Activated naive CD8-positive, alpha-beta T cell treated with anti-CD3 and anti-CD28 coated beads for 36 hours (primary cell): ENCODE measurements at regions not wholly inside any gene's neighbourhood (a gene's known extent, or its start where the extent isn't known, plus 50 kb on each side); places are given as distances from the start of the nearest gene placed in this dataset.

ENCODE experiments used
- DNase-seq: peaks from one replicate; pipeline ENCODE4 v3.0.0; 2021
- H3K27ac Mint-ChIP-seq: one replicate; pipeline ENCODE4 v1.8.0; 2022; ENCODE audit warnings: mild to moderate bottlenecking, moderate library complexity, mixed read lengths
- H3K27me3 Mint-ChIP-seq: one replicate; pipeline ENCODE4 v1.8.0; 2022; ENCODE audit warnings: mild to moderate bottlenecking, mixed read lengths
- H3K36me3 Mint-ChIP-seq: one replicate; pipeline ENCODE4 v1.8.0; 2021; ENCODE audit warnings: mild to moderate bottlenecking, mixed read lengths
- H3K4me1 Mint-ChIP-seq: one replicate; pipeline ENCODE4 v1.8.0; 2021; ENCODE audit warnings: mixed read lengths
- H3K4me3 Mint-ChIP-seq: one replicate; pipeline ENCODE4 v1.8.0; 2022; ENCODE audit warnings: mild to moderate bottlenecking, moderate library complexity, mixed read lengths
- H3K9me3 Mint-ChIP-seq: one replicate; pipeline ENCODE4 v1.8.0; 2022; ENCODE audit warnings: mixed read lengths

DNA sequence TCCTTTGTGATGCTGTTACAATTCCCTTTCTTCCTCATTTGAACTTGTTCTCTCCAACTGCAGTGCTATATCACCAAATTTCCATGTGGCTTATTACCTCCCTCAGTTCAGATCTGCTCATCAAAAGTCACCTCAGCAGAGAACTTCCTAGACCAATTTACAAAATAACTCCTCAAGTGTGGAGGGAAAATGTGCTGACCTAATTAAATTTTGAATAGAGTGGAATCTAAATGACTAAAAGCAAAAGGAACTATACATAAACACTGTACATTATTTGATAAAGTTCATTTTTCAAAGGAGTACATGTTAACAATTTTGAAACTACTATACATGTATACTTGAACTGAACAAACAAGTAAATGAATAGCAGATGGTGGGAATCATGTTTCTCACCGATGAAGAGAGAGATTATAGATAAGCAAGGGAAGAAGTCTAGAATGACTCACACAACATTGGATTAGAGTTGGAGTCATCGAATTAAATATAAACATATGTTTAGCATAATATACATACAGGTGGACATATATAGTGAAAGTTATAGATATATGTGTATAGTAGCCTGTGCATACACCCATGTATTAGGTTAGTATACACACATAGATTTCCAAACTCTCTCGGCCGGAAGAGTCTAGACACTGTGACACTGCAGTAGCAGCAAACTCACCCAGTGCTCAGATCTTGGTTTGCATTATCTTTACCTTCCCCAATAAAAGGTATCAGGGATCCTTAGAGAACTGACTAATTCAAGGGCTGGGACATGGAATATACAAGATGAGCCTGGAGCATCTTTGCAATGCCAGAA lies 318.7 kb downstream of the PCDH18 start:
- DNase-seq = no peak
- Mint-ChIP-seq H3K4me3 (no peak overlapping the region), H3K27ac (no peak overlapping the region), H3K9me3 (no peaks in the 10 kb centered on the region), H3K27me3 (no peaks in the 10 kb centered on the region), H3K4me1 (no peaks in the 10 kb centered on the region), H3K36me3 (no peaks in the 10 kb centered on the region)

- H3K27ac Mint-ChIP-seq = no peak overlapping the region
- H3K9me3 Mint-ChIP-seq = no peaks in the 10 kb centered on the region
- no peaks in the 10 kb centered on the region for H3K4me1 Mint-ChIP-seq
- no peaks in the 10 kb centered on the region for H3K36me3 Mint-ChIP-seq
- DNase-seq = no peak
- no peak overlapping the region for H3K4me3 Mint-ChIP-seq
- H3K27me3 Mint-ChIP-seq = no peaks in the 10 kb centered on the region
Measured at GRCh38 chr4:137212601-137213000, 319.7 kb downstream of the PCDH18 start.

- Mint-ChIP-seq H3K9me3 (peaks cover 1% of the 10 kb centered on the region), H3K27me3 (no peaks in the 10 kb centered on the region), H3K4me3 (no peak overlapping the region), H3K27ac (no peak overlapping the region), H3K4me1 (no peaks in the 10 kb centered on the region), H3K36me3 (no peaks in the 10 kb centered on the region)
- DNase-seq = no peak
Measured at GRCh38 chr4:137209240-137209639, 323.1 kb downstream of the PCDH18 start.

DNA sequence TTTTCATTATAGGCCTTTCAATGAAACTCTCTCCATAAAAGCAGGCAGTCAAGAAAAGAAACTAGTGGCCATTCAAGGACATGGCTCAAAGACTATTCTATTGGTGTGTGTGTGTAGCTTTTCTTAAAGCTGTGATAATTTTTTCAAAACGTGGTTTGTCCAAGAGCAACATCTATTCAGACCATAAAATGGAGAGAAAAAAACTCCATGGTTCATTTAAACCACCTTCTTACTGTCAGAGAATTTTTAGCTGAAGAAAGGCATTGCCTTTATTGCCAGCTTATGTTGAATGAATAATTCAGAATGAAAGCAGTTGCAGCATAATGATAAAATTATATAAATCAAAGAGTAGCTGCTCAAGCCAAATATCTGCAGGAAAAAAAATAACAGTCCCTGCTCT lies 325.5 kb downstream of the PCDH18 start:
- DNase-seq = no peak
- H3K27ac Mint-ChIP-seq = no peak overlapping the region
- no peaks in the 10 kb centered on the region for H3K36me3 Mint-ChIP-seq
- H3K4me1 Mint-ChIP-seq = no peaks in the 10 kb centered on the region
- no peak overlapping the region for H3K4me3 Mint-ChIP-seq
- H3K27me3 Mint-ChIP-seq = no peaks in the 10 kb centered on the region
- H3K9me3 Mint-ChIP-seq = peaks cover 3% of the 10 kb centered on the region

- Mint-ChIP-seq H3K27me3 (no peaks in the 10 kb centered on the region), H3K27ac (no peak overlapping the region), H3K9me3 (peaks cover 3% of the 10 kb centered on the region), H3K36me3 (no peaks in the 10 kb centered on the region), H3K4me3 (no peak overlapping the region), H3K4me1 (no peaks in the 10 kb centered on the region)
- no peak for DNase-seq
Measured at GRCh38 chr4:137203601-137204000, 328.7 kb downstream of the PCDH18 start.

DNA sequence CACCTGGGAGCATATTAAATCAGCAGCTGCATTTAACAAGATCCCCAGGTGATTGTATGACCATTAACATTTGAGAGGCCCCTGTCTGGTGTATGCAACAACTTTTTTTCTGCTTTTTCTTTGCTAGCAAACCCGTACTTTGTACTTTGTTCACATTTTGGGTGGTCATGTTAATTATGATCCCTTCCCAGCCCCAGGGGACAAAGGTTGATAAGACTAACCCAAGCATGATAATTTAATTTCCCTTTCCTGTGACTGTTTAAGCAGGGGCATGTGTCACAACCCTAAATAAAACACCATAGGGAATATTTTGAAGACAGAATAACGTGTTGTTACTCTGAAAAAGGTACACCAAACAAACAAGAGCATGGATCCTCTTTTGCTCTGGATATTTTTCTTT lies 332.0 kb downstream of the PCDH18 start:
- H3K36me3 Mint-ChIP-seq = no peaks in the 10 kb centered on the region
- H3K27ac Mint-ChIP-seq = no peak overlapping the region
- H3K27me3 Mint-ChIP-seq = no peaks in the 10 kb centered on the region
- peaks cover 3% of the 10 kb centered on the region for H3K9me3 Mint-ChIP-seq
- no peaks in the 10 kb centered on the region for H3K4me1 Mint-ChIP-seq
- H3K4me3 Mint-ChIP-seq = no peak overlapping the region
- DNase-seq = no peak

DNA sequence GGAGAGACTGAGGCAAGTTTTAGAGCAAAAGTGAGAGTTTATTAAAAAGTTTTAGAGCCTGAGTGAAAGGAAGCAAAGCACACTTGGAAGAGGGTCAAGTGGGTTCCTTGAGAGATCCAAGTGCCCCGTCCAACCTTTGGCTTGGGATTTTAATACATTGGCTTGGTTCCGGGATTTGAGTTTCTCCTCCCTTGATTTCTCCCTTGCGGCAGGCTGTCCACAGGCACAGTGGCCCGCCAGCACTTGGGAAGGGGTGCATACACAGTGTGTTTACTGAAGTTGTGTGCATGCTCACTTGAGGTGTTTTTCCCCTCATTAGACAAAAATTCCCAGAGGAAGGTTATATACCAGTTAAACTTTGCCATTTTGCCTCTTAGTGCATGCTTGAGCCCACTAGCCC lies 333.5 kb downstream of the PCDH18 start:
- Mint-ChIP-seq H3K4me3 (no peak overlapping the region), H3K27me3 (no peaks in the 10 kb centered on the region), H3K36me3 (no peaks in the 10 kb centered on the region), H3K27ac (no peak overlapping the region), H3K9me3 (peaks cover 2% of the 10 kb centered on the region), H3K4me1 (no peaks in the 10 kb centered on the region)
- no peak for DNase-seq

- H3K4me3 Mint-ChIP-seq = no peak overlapping the region
- no peaks in the 10 kb centered on the region for H3K4me1 Mint-ChIP-seq
- no peak for DNase-seq
- H3K27me3 Mint-ChIP-seq = no peaks in the 10 kb centered on the region
- H3K27ac Mint-ChIP-seq = no peak overlapping the region
- H3K36me3 Mint-ChIP-seq = no peaks in the 10 kb centered on the region
- H3K9me3 Mint-ChIP-seq = peaks cover 3% of the 10 kb centered on the region
Measured at GRCh38 chr4:137194670-137195069, 337.6 kb downstream of the PCDH18 start.

DNA sequence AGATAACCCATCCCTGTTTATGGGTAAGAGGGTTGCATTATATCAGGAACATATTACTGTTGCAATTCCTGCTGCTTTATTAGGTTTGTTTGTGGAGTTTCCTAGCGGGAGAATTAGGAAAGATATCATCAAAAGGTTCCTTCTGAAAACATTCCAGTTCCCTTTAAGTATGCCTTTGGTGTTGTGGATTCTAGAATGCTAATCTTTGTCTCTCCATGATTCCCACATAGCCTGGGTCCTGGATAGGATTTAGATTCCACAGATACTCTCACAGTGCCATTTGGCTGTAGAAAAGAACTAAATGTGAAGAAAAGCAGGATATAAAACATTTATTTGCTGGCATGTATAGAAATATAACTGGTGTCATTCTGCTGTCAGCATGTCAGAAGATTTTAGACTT lies 338.7 kb downstream of the PCDH18 start:
- Mint-ChIP-seq H3K4me1 (no peaks in the 10 kb centered on the region), H3K4me3 (no peak overlapping the region), H3K36me3 (no peaks in the 10 kb centered on the region), H3K27ac (no peak overlapping the region), H3K27me3 (no peaks in the 10 kb centered on the region), H3K9me3 (peaks cover 3% of the 10 kb centered on the region)
- DNase-seq = no peak

GRCh38 chr4:137181293-137181899 lies 350.9 kb downstream of the PCDH18 start:
- DNase-seq = no peak
- Mint-ChIP-seq H3K4me3 (no peak overlapping the region), H3K27ac (no peak overlapping the region), H3K4me1 (no peaks in the 10 kb centered on the region), H3K36me3 (no peaks in the 10 kb centered on the region), H3K27me3 (no peaks in the 10 kb centered on the region), H3K9me3 (peaks cover 2% of the 10 kb centered on the region)

- Mint-ChIP-seq H3K9me3 (peaks cover 4% of the 10 kb centered on the region), H3K36me3 (no peaks in the 10 kb centered on the region), H3K27me3 (no peaks in the 10 kb centered on the region), H3K4me1 (no peaks in the 10 kb centered on the region), H3K27ac (no peak overlapping the region), H3K4me3 (no peak overlapping the region)
- no peak for DNase-seq
Measured at GRCh38 chr4:137180349-137180748, 351.9 kb downstream of the PCDH18 start.

- no peaks in the 10 kb centered on the region for H3K4me1 Mint-ChIP-seq
- no peak overlapping the region for H3K27ac Mint-ChIP-seq
- no peaks in the 10 kb centered on the region for H3K9me3 Mint-ChIP-seq
- H3K27me3 Mint-ChIP-seq = no peaks in the 10 kb centered on the region
- H3K4me3 Mint-ChIP-seq = no peak overlapping the region
- no peaks in the 10 kb centered on the region for H3K36me3 Mint-ChIP-seq
- DNase-seq = no peak
Measured at GRCh38 chr4:137156807-137157206, 375.5 kb downstream of the PCDH18 start.

GRCh38 chr4:137156054-137156453 lies 376.2 kb downstream of the PCDH18 start:
- no peaks in the 10 kb centered on the region for H3K4me1 Mint-ChIP-seq
- no peak for DNase-seq
- H3K9me3 Mint-ChIP-seq = no peaks in the 10 kb centered on the region
- H3K27ac Mint-ChIP-seq = no peak overlapping the region
- H3K36me3 Mint-ChIP-seq = no peaks in the 10 kb centered on the region
- H3K4me3 Mint-ChIP-seq = no peak overlapping the region
- no peaks in the 10 kb centered on the region for H3K27me3 Mint-ChIP-seq

- no peak overlapping the region for H3K4me3 Mint-ChIP-seq
- H3K27ac Mint-ChIP-seq = no peak overlapping the region
- no peaks in the 10 kb centered on the region for H3K4me1 Mint-ChIP-seq
- H3K27me3 Mint-ChIP-seq = no peaks in the 10 kb centered on the region
- H3K9me3 Mint-ChIP-seq = peaks cover 2% of the 10 kb centered on the region
- no peak for DNase-seq
- no peaks in the 10 kb centered on the region for H3K36me3 Mint-ChIP-seq
Measured at GRCh38 chr4:137131201-137131600, 401.1 kb downstream of the PCDH18 start.

GRCh38 chr4:137129845-137130244 lies 402.4 kb downstream of the PCDH18 start:
- no peaks in the 10 kb centered on the region for H3K27me3 Mint-ChIP-seq
- H3K36me3 Mint-ChIP-seq = no peaks in the 10 kb centered on the region
- no peaks in the 10 kb centered on the region for H3K4me1 Mint-ChIP-seq
- H3K4me3 Mint-ChIP-seq = no peak overlapping the region
- no peak for DNase-seq
- H3K27ac Mint-ChIP-seq = no peak overlapping the region
- H3K9me3 Mint-ChIP-seq = no peaks in the 10 kb centered on the region

DNA sequence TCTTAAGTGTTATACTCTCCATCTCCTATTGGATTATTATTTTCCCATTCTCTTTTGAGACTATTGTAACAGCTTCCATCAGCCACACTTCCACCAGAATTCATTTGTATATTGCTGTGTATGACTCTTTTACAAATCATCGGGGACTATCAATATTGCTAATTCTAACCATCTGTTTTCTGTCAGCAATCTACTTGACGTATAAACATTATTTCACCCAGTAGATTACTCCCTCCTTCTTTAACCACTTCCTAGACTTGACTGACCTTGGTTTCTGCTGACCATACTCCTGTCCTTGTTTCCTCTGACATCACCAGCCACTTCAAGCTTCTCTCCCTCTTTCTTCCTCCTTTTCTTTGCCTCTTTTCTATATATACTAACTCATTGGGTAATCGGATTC lies 402.9 kb downstream of the PCDH18 start:
- no peak overlapping the region for H3K27ac Mint-ChIP-seq
- no peak for DNase-seq
- no peaks in the 10 kb centered on the region for H3K36me3 Mint-ChIP-seq
- no peaks in the 10 kb centered on the region for H3K9me3 Mint-ChIP-seq
- H3K4me1 Mint-ChIP-seq = no peaks in the 10 kb centered on the region
- no peak overlapping the region for H3K4me3 Mint-ChIP-seq
- no peaks in the 10 kb centered on the region for H3K27me3 Mint-ChIP-seq
